Activated CD4-positive, alpha-beta T cell treated with anti-CD3 and anti-CD28 coated beads, Interleukin-2, amount 10 ng/mL, durations not matched to agents 7 days and 5 days (primary cell): ENCODE measurements at regions not wholly inside any gene's neighbourhood (a gene's known extent, or its start where the extent isn't known, plus 50 kb on each side); places are given as distances from the start of the nearest gene placed in this dataset.

Experiments
- CTCF ChIA-PET: fragments of 350-600 bp; sonication (Branson Sonifier 250); formaldehyde crosslinking; loops from one replicate; lab custom pipeline; 2021; ENCODE audit warnings: antibody characterized with exemption; lab: Charles Lee
- POLR2A ChIA-PET: fragments of 350-600 bp; sonication (Branson Sonifier 250); formaldehyde crosslinking; loops from one replicate; lab custom pipeline; 2021; ENCODE audit warnings: antibody characterized with exemption; lab: Charles Lee
- DNase-seq: peaks from one replicate; pipeline ENCODE4 v3.0.0-alpha.2; 2020
- H3K27ac Mint-ChIP-seq: one replicate; pipeline ENCODE4 v1.8.0; 2021; ENCODE audit warnings: mild to moderate bottlenecking, moderate library complexity, mixed read lengths
- H3K27me3 Mint-ChIP-seq: one replicate; pipeline ENCODE4 v1.8.0; 2021; ENCODE audit warnings: mixed read lengths
- H3K36me3 Mint-ChIP-seq: one replicate; pipeline ENCODE4 v1.8.0; 2021; ENCODE audit warnings: low read depth, mixed read lengths
- H3K4me1 Mint-ChIP-seq: one replicate; pipeline ENCODE4 v1.8.0; 2021; ENCODE audit warnings: mixed read lengths
- H3K4me3 Mint-ChIP-seq: one replicate; pipeline ENCODE4 v1.8.0; 2021; ENCODE audit warnings: mild to moderate bottlenecking, moderate library complexity, mixed read lengths
- H3K9me3 Mint-ChIP-seq: one replicate; pipeline ENCODE4 v1.8.0; 2021; ENCODE audit warnings: mixed read lengths

GRCh38 chr4:160276785-160277325, 1174.0 kb downstream of the RAPGEF2 start:
- no peaks in the 10 kb centered on the region for H3K36me3 Mint-ChIP-seq
- no peak overlapping the region for H3K4me3 Mint-ChIP-seq
- no peaks in the 10 kb centered on the region for H3K4me1 Mint-ChIP-seq
- peaks cover 34% of the 10 kb centered on the region for H3K9me3 Mint-ChIP-seq
- H3K27me3 Mint-ChIP-seq: no peaks in the 10 kb centered on the region
- ChIA-PET CTCF (no interaction called here), POLR2A (no interaction called here)
- no peak overlapping the region for H3K27ac Mint-ChIP-seq
- no peak for DNase-seq

GRCh38 chr4:160283081-160283480, 1180.2 kb downstream of the RAPGEF2 start:
- ChIA-PET POLR2A (no interaction called here), CTCF (interaction anchor here (1.2 kb wide), 1 partner anchor 10 kb away, joined by 3 read pairs; no protein-coding TSS in a partner anchor)
- no peak overlapping the region for H3K27ac Mint-ChIP-seq
- no peak for DNase-seq
- H3K36me3 Mint-ChIP-seq: no peaks in the 10 kb centered on the region
- no peaks in the 10 kb centered on the region for H3K27me3 Mint-ChIP-seq
- peaks cover 18% of the 10 kb centered on the region for H3K9me3 Mint-ChIP-seq
- no peaks in the 10 kb centered on the region for H3K4me1 Mint-ChIP-seq
- no peak overlapping the region for H3K4me3 Mint-ChIP-seq

- POLR2A ChIA-PET: no interaction called here
- no peak for DNase-seq
- H3K4me1 Mint-ChIP-seq: no peaks in the 10 kb centered on the region
- H3K36me3 Mint-ChIP-seq: no peaks in the 10 kb centered on the region
- H3K4me3 Mint-ChIP-seq: no peak overlapping the region
- H3K9me3 Mint-ChIP-seq: peaks cover 17% of the 10 kb centered on the region
- H3K27me3 Mint-ChIP-seq: no peaks in the 10 kb centered on the region
- CTCF ChIA-PET: no interaction called here
- H3K27ac Mint-ChIP-seq: no peak overlapping the region
These were observed 1181.6 kb downstream of the RAPGEF2 start for GRCh38 chr4:160284516-160284915.

- H3K4me1 Mint-ChIP-seq: no peaks in the 10 kb centered on the region
- H3K27me3 Mint-ChIP-seq: no peaks in the 10 kb centered on the region
- ChIA-PET POLR2A (no interaction called here), CTCF (interaction anchor here (0.6 kb wide), 1 partner anchor 404 kb away, joined by 3 read pairs; no protein-coding TSS in a partner anchor)
- no peaks in the 10 kb centered on the region for H3K36me3 Mint-ChIP-seq
- DNase-seq: no peak
- no peak overlapping the region for H3K27ac Mint-ChIP-seq
- peaks cover 6% of the 10 kb centered on the region for H3K9me3 Mint-ChIP-seq
- H3K4me3 Mint-ChIP-seq: no peak overlapping the region
These were observed 1183.2 kb downstream of the RAPGEF2 start for GRCh38 chr4:160286051-160286450.

- no peak for DNase-seq
- Mint-ChIP-seq H3K36me3 (no peaks in the 10 kb centered on the region), H3K4me1 (no peaks in the 10 kb centered on the region), H3K4me3 (no peak overlapping the region), H3K9me3 (peaks cover 2% of the 10 kb centered on the region), H3K27ac (no peak overlapping the region), H3K27me3 (no peaks in the 10 kb centered on the region)
- CTCF ChIA-PET: no interaction called here
- POLR2A ChIA-PET: no interaction called here
These were observed 1193.6 kb downstream of the RAPGEF2 start for GRCh38 chr4:160296476-160296875.

GRCh38 chr4:160299177-160299576, 1196.3 kb downstream of the RAPGEF2 start:
- Mint-ChIP-seq H3K27ac (no peak overlapping the region), H3K9me3 (peaks cover 2% of the 10 kb centered on the region), H3K4me1 (no peaks in the 10 kb centered on the region), H3K4me3 (no peak overlapping the region), H3K27me3 (no peaks in the 10 kb centered on the region), H3K36me3 (no peaks in the 10 kb centered on the region)
- ChIA-PET CTCF (no interaction called here), POLR2A (no interaction called here)
- DNase-seq: no peak

GRCh38 chr4:160299608-160300007, 1196.7 kb downstream of the RAPGEF2 start:
- H3K36me3 Mint-ChIP-seq: no peaks in the 10 kb centered on the region
- no peaks in the 10 kb centered on the region for H3K27me3 Mint-ChIP-seq
- POLR2A ChIA-PET: no interaction called here
- H3K4me1 Mint-ChIP-seq: no peaks in the 10 kb centered on the region
- H3K9me3 Mint-ChIP-seq: peaks cover 2% of the 10 kb centered on the region
- H3K4me3 Mint-ChIP-seq: no peak overlapping the region
- DNase-seq: no peak
- no peak overlapping the region for H3K27ac Mint-ChIP-seq
- CTCF ChIA-PET: no interaction called here

- POLR2A ChIA-PET: no interaction called here
- H3K4me1 Mint-ChIP-seq: no peaks in the 10 kb centered on the region
- no peak for DNase-seq
These were observed 1213.2 kb downstream of the RAPGEF2 start for GRCh38 chr4:160316036-160316435.

GRCh38 chr4:160318567-160319220, 1215.8 kb downstream of the RAPGEF2 start:
- Mint-ChIP-seq H3K27me3 (no peaks in the 10 kb centered on the region), H3K9me3 (no peaks in the 10 kb centered on the region), H3K4me3 (no peak overlapping the region), H3K27ac (no peak overlapping the region), H3K36me3 (no peaks in the 10 kb centered on the region), H3K4me1 (no peaks in the 10 kb centered on the region)
- CTCF ChIA-PET: no interaction called here
- no peak for DNase-seq
- POLR2A ChIA-PET: no interaction called here

More at GRCh38 chr4:160316036-160316435, 1213.2 kb downstream of the RAPGEF2 start:
- CTCF ChIA-PET: no interaction called here
- Mint-ChIP-seq H3K4me3 (no peak overlapping the region), H3K27ac (no peak overlapping the region), H3K9me3 (peaks cover 2% of the 10 kb centered on the region), H3K36me3 (no peaks in the 10 kb centered on the region), H3K27me3 (no peaks in the 10 kb centered on the region)

- H3K36me3 Mint-ChIP-seq: no peaks in the 10 kb centered on the region
- H3K4me3 Mint-ChIP-seq: no peak overlapping the region
- no peak for DNase-seq
- CTCF ChIA-PET: no interaction called here
- H3K9me3 Mint-ChIP-seq: no peaks in the 10 kb centered on the region
- POLR2A ChIA-PET: no interaction called here
- no peaks in the 10 kb centered on the region for H3K27me3 Mint-ChIP-seq
- no peak overlapping the region for H3K27ac Mint-ChIP-seq
- H3K4me1 Mint-ChIP-seq: no peaks in the 10 kb centered on the region
These were observed 1216.5 kb downstream of the RAPGEF2 start for GRCh38 chr4:160319221-160319867.

- ChIA-PET POLR2A (no interaction called here), CTCF (no interaction called here)
- no peaks in the 10 kb centered on the region for H3K4me1 Mint-ChIP-seq
- no peak for DNase-seq
- H3K27ac Mint-ChIP-seq: no peak overlapping the region
- H3K36me3 Mint-ChIP-seq: no peaks in the 10 kb centered on the region
- H3K4me3 Mint-ChIP-seq: no peak overlapping the region
- H3K9me3 Mint-ChIP-seq: no peaks in the 10 kb centered on the region
- H3K27me3 Mint-ChIP-seq: no peaks in the 10 kb centered on the region
These were observed 1217.0 kb downstream of the RAPGEF2 start for GRCh38 chr4:160319868-160320260.

GRCh38 chr4:160326110-160326509, 1223.2 kb downstream of the RAPGEF2 start:
- Mint-ChIP-seq H3K27ac (no peak overlapping the region), H3K27me3 (no peaks in the 10 kb centered on the region), H3K4me3 (no peak overlapping the region), H3K9me3 (peaks cover 4% of the 10 kb centered on the region), H3K4me1 (no peaks in the 10 kb centered on the region), H3K36me3 (no peaks in the 10 kb centered on the region)
- ChIA-PET POLR2A (no interaction called here), CTCF (no interaction called here)
- DNase-seq: no peak

GRCh38 chr4:160347197-160347596, 1244.3 kb downstream of the RAPGEF2 start:
- Mint-ChIP-seq H3K27me3 (no peaks in the 10 kb centered on the region), H3K4me3 (no peak overlapping the region), H3K36me3 (no peaks in the 10 kb centered on the region), H3K9me3 (peaks cover 7% of the 10 kb centered on the region), H3K4me1 (no peaks in the 10 kb centered on the region), H3K27ac (no peak overlapping the region)
- DNase-seq: no peak
- POLR2A ChIA-PET: no interaction called here
- CTCF ChIA-PET: no interaction called here
